AG04449 (cell line): ENCODE measurements at regions not wholly inside any gene's neighbourhood (a gene's known extent, or its start where the extent isn't known, plus 50 kb on each side); places are given as distances from the start of the nearest gene placed in this dataset.

Experiments used
- CTCF ChIA-PET: fragments of 350-600 bp; formaldehyde crosslinking; extraction: SDS; loops from one replicate; lab custom pipeline; 2021; ENCODE audit warnings: antibody characterized with exemption; lab: Yijun Ruan, JAX
- POLR2A ChIA-PET: fragments of 400-600, 350-600 bp; formaldehyde crosslinking; extraction: SDS; loops from one replicate; lab custom pipeline; 2020; ENCODE audit warnings: antibody characterized with exemption, inconsistent platforms; lab: Yijun Ruan, JAX
- DNase-seq: peaks from one replicate; pipeline ENCODE4 v3.0.0-alpha.2; 2010; ENCODE audit warnings: low read depth, low spot score
- H3K4me3 ChIP-seq: 2 replicates; pipeline ENCODE4 v1.5.1; 2011; ENCODE audit warnings: low read depth, mild to moderate bottlenecking, control low read depth, low read length
- CTCF ChIP-seq: IDR thresholded peaks from one replicate; pipeline ENCODE4 v1.5.1; 2011; ENCODE audit warnings: mild to moderate bottlenecking, moderate library complexity, low read length, control low read depth, inconsistent platforms; ENCODE audit not compliant: insufficient read depth; ENCODE audit errors: missing control alignments

- POLR2A ChIA-PET = no interaction called here
- DNase-seq = no peak
- no peak for TF ChIP-seq CTCF
- CTCF ChIA-PET = no interaction called here
- H3K4me3 ChIP-seq = no peak overlapping the region
Measured at GRCh38 chr2:198238429-198238828, 434.0 kb downstream of the PLCL1 start.

GRCh38 chr2:198236338-198236737 is 431.9 kb downstream of the PLCL1 start:
- ChIA-PET CTCF (no interaction called here), POLR2A (no interaction called here)
- DNase-seq = no peak
- TF ChIP-seq CTCF = no peak
- no peak overlapping the region for H3K4me3 ChIP-seq

GRCh38 chr2:198232281-198232680 is 427.9 kb downstream of the PLCL1 start:
- H3K4me3 ChIP-seq = no peak overlapping the region
- TF ChIP-seq CTCF = no peak
- ChIA-PET CTCF (no interaction called here), POLR2A (no interaction called here)
- DNase-seq = no peak

- no peak overlapping the region for H3K4me3 ChIP-seq
- CTCF ChIA-PET = no interaction called here
- POLR2A ChIA-PET = no interaction called here
- TF ChIP-seq CTCF = no peak
- no peak for DNase-seq
Measured at GRCh38 chr2:198231562-198231961, 427.2 kb downstream of the PLCL1 start.

- no peak for TF ChIP-seq CTCF
- no peak for DNase-seq
- ChIA-PET CTCF (no interaction called here), POLR2A (no interaction called here)
- H3K4me3 ChIP-seq = no peak overlapping the region
Measured at GRCh38 chr2:198220763-198221610, 416.6 kb downstream of the PLCL1 start.

- no peak for DNase-seq
- CTCF ChIA-PET = no interaction called here
- no peak for TF ChIP-seq CTCF
- H3K4me3 ChIP-seq = no peak overlapping the region
- POLR2A ChIA-PET = no interaction called here
Measured at GRCh38 chr2:198219292-198219691, 414.9 kb downstream of the PLCL1 start.
